ENCODE measurements at regions not wholly inside any gene's neighbourhood (a gene's known extent, or its start where the extent isn't known, plus 50 kb on each side); places are given as distances from the start of the nearest gene placed in this dataset.
"Not testable (repeated sequence)": the region's sequence is repeated elsewhere in the genome, so short reads cannot be mapped to it uniquely, and the experiment has no call there.

- DNase-seq (ENCODE audit: low read depth): no peak
- TF ChIP-seq CTCF (IDR thresholded peaks at IDR 0.05; ENCODE audit: low read depth, low read length, missing control alignments): no peak
- in situ Hi-C loops (cut with HindIII; ENCODE audit: low sequenced_read_pairs): no loop called here
- H3K4me3 ChIP-seq (ENCODE audit: low read depth, low read length): no peak overlapping the region
Observed at GRCh38 chr12:124218243-124218560, 76.7 kb upstream of the RFLNA start.

- in situ Hi-C loops (cut with HindIII; ENCODE audit: low sequenced_read_pairs); DNase-seq (ENCODE audit: low read depth); H3K4me3 ChIP-seq (ENCODE audit: low read depth, low read length): not testable (repeated sequence)
Observed at GRCh38 chr12:124218650-124219049, 76.2 kb upstream of the RFLNA start.

- in situ Hi-C loops (cut with HindIII; ENCODE audit: low sequenced_read_pairs): no loop called here
- DNase-seq (ENCODE audit: low read depth): no peak
- H3K4me3 ChIP-seq (ENCODE audit: low read depth, low read length): no peak overlapping the region
- TF ChIP-seq CTCF (IDR thresholded peaks at IDR 0.05; ENCODE audit: low read depth, low read length, missing control alignments): no peak
Observed at GRCh38 chr12:124222368-124223245, 72.3 kb upstream of the RFLNA start.

- in situ Hi-C loops (cut with HindIII; ENCODE audit: low sequenced_read_pairs); DNase-seq (ENCODE audit: low read depth); H3K4me3 ChIP-seq (ENCODE audit: low read depth, low read length): not testable (repeated sequence)
Observed at GRCh38 chr12:124223733-124224138, 71.2 kb upstream of the RFLNA start.

- TF ChIP-seq CTCF (IDR thresholded peaks at IDR 0.05; ENCODE audit: low read depth, low read length, missing control alignments): no peak
- DNase-seq (ENCODE audit: low read depth): no peak
- in situ Hi-C loops (cut with HindIII; ENCODE audit: low sequenced_read_pairs): no loop called here
- no peak overlapping the region for H3K4me3 ChIP-seq (ENCODE audit: low read depth, low read length)
Observed at GRCh38 chr12:124224535-124225110, 70.3 kb upstream of the RFLNA start.

- DNase-seq (ENCODE audit: low read depth): no peak
- in situ Hi-C loops (cut with HindIII; ENCODE audit: low sequenced_read_pairs): no loop called here
- TF ChIP-seq CTCF (IDR thresholded peaks at IDR 0.05; ENCODE audit: low read depth, low read length, missing control alignments): no peak
- H3K4me3 ChIP-seq (ENCODE audit: low read depth, low read length): no peak overlapping the region
Observed at GRCh38 chr12:124225730-124226129, 69.2 kb upstream of the RFLNA start.

- H3K4me3 ChIP-seq (ENCODE audit: low read depth, low read length): no peak overlapping the region
- DNase-seq (ENCODE audit: low read depth): no peak
- in situ Hi-C loops (cut with HindIII; ENCODE audit: low sequenced_read_pairs): no loop called here
- TF ChIP-seq CTCF (IDR thresholded peaks at IDR 0.05; ENCODE audit: low read depth, low read length, missing control alignments): no peak
Observed at GRCh38 chr12:124227951-124228711, 66.8 kb upstream of the RFLNA start.

Measured in astrocyte of the cerebellum (primary cell).